Memory B cell (primary cell): ENCODE measurements at regions not wholly inside any gene's neighbourhood (a gene's known extent, or its start where the extent isn't known, plus 50 kb on each side); places are given as distances from the start of the nearest gene placed in this dataset.
"Not testable (repeated sequence)": the region's sequence is repeated elsewhere in the genome, so short reads cannot be mapped to it uniquely, and the experiment has no call there.

Experiments
- ATAC-seq: fragments of 150-1000 bp; cut with Tn5 transposase; 2 replicates; pipeline ENCODE4 v1.10.0; 2021; ENCODE audit warnings: low read depth, mild to moderate bottlenecking, moderate library complexity
- DNase-seq, 2 donors: peaks; one replicate each; pipeline ENCODE4 v3.0.0; 2022; ENCODE audit warnings: low spot score in 2 of 2
- H3K27ac Mint-ChIP-seq: one replicate; pipeline ENCODE4 v1.8.0; 2022; ENCODE audit warnings: mild to moderate bottlenecking, moderate library complexity, mixed read lengths
- H3K27me3 Mint-ChIP-seq: one replicate; pipeline ENCODE4 v1.8.0; 2022; ENCODE audit warnings: mixed read lengths
- H3K36me3 Mint-ChIP-seq: one replicate; pipeline ENCODE4 v1.8.0; 2022; ENCODE audit warnings: mild to moderate bottlenecking, mixed read lengths
- H3K4me1 Mint-ChIP-seq: one replicate; pipeline ENCODE4 v1.8.0; 2022; ENCODE audit warnings: mixed read lengths
- H3K4me3 Mint-ChIP-seq: one replicate; pipeline ENCODE4 v1.8.0; 2022; ENCODE audit warnings: mild to moderate bottlenecking, moderate library complexity, mixed read lengths
- H3K9me3 Mint-ChIP-seq: one replicate; pipeline ENCODE4 v1.8.0; 2022; ENCODE audit warnings: mixed read lengths

- ATAC-seq (no peak), DNase-seq (no peak)
- Mint-ChIP-seq H3K4me1 (no peaks in the 10 kb centered on the region), H3K27ac (no peak overlapping the region), H3K36me3 (no peaks in the 10 kb centered on the region), H3K27me3 (no peaks in the 10 kb centered on the region), H3K4me3 (no peak overlapping the region), H3K9me3 (peaks cover 3% of the 10 kb centered on the region)
Observed at GRCh38 chr21:16125274-16125673, 395.5 kb downstream of the USP25 start.

- not testable (repeated sequence) for DNase-seq, H3K4me3 Mint-ChIP-seq
Observed at GRCh38 chr21:16132453-16132852, 402.7 kb downstream of the USP25 start.

GRCh38 chr21:16133248-16133647 lies 403.5 kb downstream of the USP25 start:
- peaks cover 5% of the 10 kb centered on the region for H3K9me3 Mint-ChIP-seq
- H3K4me1 Mint-ChIP-seq, result no peaks in the 10 kb centered on the region
- ATAC-seq (no peak), DNase-seq (no peak)
- H3K4me3 Mint-ChIP-seq, result no peak overlapping the region
- no peaks in the 10 kb centered on the region for H3K27me3 Mint-ChIP-seq
- no peaks in the 10 kb centered on the region for H3K36me3 Mint-ChIP-seq
- H3K27ac Mint-ChIP-seq, result no peak overlapping the region

More at GRCh38 chr21:16132453-16132852, 402.7 kb downstream of the USP25 start:
- ATAC-seq, H3K27ac Mint-ChIP-seq, H3K36me3 Mint-ChIP-seq, H3K4me1 Mint-ChIP-seq, H3K27me3 Mint-ChIP-seq, H3K9me3 Mint-ChIP-seq: not testable (repeated sequence)

GRCh38 chr21:16134134-16134533 lies 404.4 kb downstream of the USP25 start:
- Mint-ChIP-seq H3K9me3 (peaks cover 5% of the 10 kb centered on the region), H3K27me3 (no peaks in the 10 kb centered on the region), H3K27ac (no peak overlapping the region), H3K4me3 (no peak overlapping the region), H3K36me3 (no peaks in the 10 kb centered on the region), H3K4me1 (no peaks in the 10 kb centered on the region)
- DNase-seq, result no peak
- ATAC-seq, result no peak

- Mint-ChIP-seq H3K36me3 (no peaks in the 10 kb centered on the region), H3K4me1 (no peaks in the 10 kb centered on the region), H3K4me3 (no peak overlapping the region), H3K9me3 (no peaks in the 10 kb centered on the region), H3K27me3 (no peaks in the 10 kb centered on the region), H3K27ac (no peak overlapping the region)
- DNase-seq (no peak), ATAC-seq (no peak)
Observed at GRCh38 chr21:16137106-16137505, 407.3 kb downstream of the USP25 start.

- ATAC-seq (no peak), DNase-seq (no peak)
- H3K27me3 Mint-ChIP-seq, result no peaks in the 10 kb centered on the region
- no peak overlapping the region for H3K4me3 Mint-ChIP-seq
- no peaks in the 10 kb centered on the region for H3K9me3 Mint-ChIP-seq
- H3K27ac Mint-ChIP-seq, result no peak overlapping the region
- no peaks in the 10 kb centered on the region for H3K4me1 Mint-ChIP-seq
- no peaks in the 10 kb centered on the region for H3K36me3 Mint-ChIP-seq
Observed at GRCh38 chr21:16145052-16145451, 415.3 kb downstream of the USP25 start.

GRCh38 chr21:16145479-16145878 lies 415.7 kb downstream of the USP25 start:
- DNase-seq (no peak), ATAC-seq (no peak)
- H3K27me3 Mint-ChIP-seq, result no peaks in the 10 kb centered on the region
- no peaks in the 10 kb centered on the region for H3K9me3 Mint-ChIP-seq
- H3K36me3 Mint-ChIP-seq, result no peaks in the 10 kb centered on the region
- no peaks in the 10 kb centered on the region for H3K4me1 Mint-ChIP-seq
- H3K4me3 Mint-ChIP-seq, result no peak overlapping the region
- no peak overlapping the region for H3K27ac Mint-ChIP-seq

- H3K36me3 Mint-ChIP-seq, result no peaks in the 10 kb centered on the region
- no peak overlapping the region for H3K4me3 Mint-ChIP-seq
- no peaks in the 10 kb centered on the region for H3K9me3 Mint-ChIP-seq
- DNase-seq (no peak), ATAC-seq (no peak)
- no peaks in the 10 kb centered on the region for H3K27me3 Mint-ChIP-seq
- H3K4me1 Mint-ChIP-seq, result no peaks in the 10 kb centered on the region
- H3K27ac Mint-ChIP-seq, result no peak overlapping the region
Observed at GRCh38 chr21:16154321-16154720, 424.5 kb downstream of the USP25 start.

- ATAC-seq, result no peak
- Mint-ChIP-seq H3K9me3 (no peaks in the 10 kb centered on the region), H3K4me3 (no peak overlapping the region), H3K4me1 (no peaks in the 10 kb centered on the region), H3K27me3 (no peaks in the 10 kb centered on the region), H3K36me3 (no peaks in the 10 kb centered on the region), H3K27ac (no peak overlapping the region)
- DNase-seq, result no peak
Observed at GRCh38 chr21:16154951-16155635, 425.3 kb downstream of the USP25 start.

- H3K27me3 Mint-ChIP-seq, result no peaks in the 10 kb centered on the region
- no peaks in the 10 kb centered on the region for H3K4me1 Mint-ChIP-seq
- no peaks in the 10 kb centered on the region for H3K36me3 Mint-ChIP-seq
- no peak for ATAC-seq
- no peak for DNase-seq
- no peak overlapping the region for H3K4me3 Mint-ChIP-seq
- no peak overlapping the region for H3K27ac Mint-ChIP-seq
- peaks cover 3% of the 10 kb centered on the region for H3K9me3 Mint-ChIP-seq
Observed at GRCh38 chr21:16156841-16157489, 427.2 kb downstream of the USP25 start.

GRCh38 chr21:16159213-16159970 lies 429.6 kb downstream of the USP25 start:
- Mint-ChIP-seq H3K9me3 (peaks cover 3% of the 10 kb centered on the region), H3K27me3 (no peaks in the 10 kb centered on the region)
- ATAC-seq, result no peak

GRCh38 chr21:16159971-16160350 lies 430.2 kb downstream of the USP25 start:
- Mint-ChIP-seq H3K4me1 (no peaks in the 10 kb centered on the region), H3K9me3 (peaks cover 3% of the 10 kb centered on the region), H3K36me3 (no peaks in the 10 kb centered on the region), H3K4me3 (no peak overlapping the region), H3K27ac (no peak overlapping the region), H3K27me3 (no peaks in the 10 kb centered on the region)
- no peak for DNase-seq
- ATAC-seq, result no peak

More at GRCh38 chr21:16159213-16159970, 429.6 kb downstream of the USP25 start:
- no peaks in the 10 kb centered on the region for H3K4me1 Mint-ChIP-seq
- no peak overlapping the region for H3K4me3 Mint-ChIP-seq
- no peak for DNase-seq
- H3K27ac Mint-ChIP-seq, result no peak overlapping the region
- H3K36me3 Mint-ChIP-seq, result no peaks in the 10 kb centered on the region

- H3K36me3 Mint-ChIP-seq, result no peaks in the 10 kb centered on the region
- no peak overlapping the region for H3K27ac Mint-ChIP-seq
- ATAC-seq (no peak), DNase-seq (no peak)
- H3K9me3 Mint-ChIP-seq, result peaks cover 3% of the 10 kb centered on the region
- H3K4me3 Mint-ChIP-seq, result no peak overlapping the region
- no peaks in the 10 kb centered on the region for H3K4me1 Mint-ChIP-seq
- no peaks in the 10 kb centered on the region for H3K27me3 Mint-ChIP-seq
Observed at GRCh38 chr21:16162953-16163352, 433.2 kb downstream of the USP25 start.

- DNase-seq, result no peak
- no peaks in the 10 kb centered on the region for H3K9me3 Mint-ChIP-seq
- no peaks in the 10 kb centered on the region for H3K4me1 Mint-ChIP-seq
- no peaks in the 10 kb centered on the region for H3K36me3 Mint-ChIP-seq
- H3K27me3 Mint-ChIP-seq, result no peaks in the 10 kb centered on the region
- no peak overlapping the region for H3K27ac Mint-ChIP-seq
- H3K4me3 Mint-ChIP-seq, result no peak overlapping the region
- ATAC-seq, result no peak
Observed at GRCh38 chr21:16169102-16169511, 439.3 kb downstream of the USP25 start.
